Activated CD4-positive, alpha-beta T cell treated with anti-CD3 and anti-CD28 coated beads, Interleukin-2, amount 10 ng/mL, durations not matched to agents 24 days and 14 days (primary cell): ENCODE measurements at regions not wholly inside any gene's neighbourhood (a gene's known extent, or its start where the extent isn't known, plus 50 kb on each side); places are given as distances from the start of the nearest gene placed in this dataset.

ENCODE experiments used
- DNase-seq: peaks from one replicate; pipeline ENCODE4 v3.0.0; 2022
- H3K27ac Mint-ChIP-seq: one replicate; pipeline ENCODE4 v1.8.0; 2022; ENCODE audit warnings: mild to moderate bottlenecking, mixed read lengths
- H3K27me3 Mint-ChIP-seq: one replicate; pipeline ENCODE4 v1.8.0; 2022; ENCODE audit warnings: mixed read lengths
- H3K36me3 Mint-ChIP-seq: one replicate; pipeline ENCODE4 v1.8.0; 2022; ENCODE audit warnings: low read depth, mild to moderate bottlenecking, mixed read lengths
- H3K4me1 Mint-ChIP-seq: one replicate; pipeline ENCODE4 v1.8.0; 2021; ENCODE audit warnings: mixed read lengths
- H3K4me3 Mint-ChIP-seq: one replicate; pipeline ENCODE4 v1.8.0; 2022; ENCODE audit warnings: mild to moderate bottlenecking, moderate library complexity, mixed read lengths
- H3K9me3 Mint-ChIP-seq: one replicate; pipeline ENCODE4 v1.8.0; 2021; ENCODE audit warnings: mixed read lengths
- intact Hi-C: fragments of 100-400 bp; cut with micrococcal nuclease; formaldehyde crosslinking; loops from one replicate; pipeline ENCODE4 v1.15.1; 2023

GRCh38 chr20:50274570-50275430 lies 84.2 kb downstream of the CEBPB start:
- DNase-seq = no peak
- Mint-ChIP-seq H3K27ac (no peak overlapping the region), H3K27me3 (peaks cover 25% of the 10 kb centered on the region), H3K4me3 (no peak overlapping the region), H3K4me1 (peaks cover 15% of the 10 kb centered on the region), H3K9me3 (no peaks in the 10 kb centered on the region), H3K36me3 (no peaks in the 10 kb centered on the region)
- intact Hi-C loops = no loop called here

- Mint-ChIP-seq H3K4me3 (no peak overlapping the region), H3K36me3 (no peaks in the 10 kb centered on the region), H3K4me1 (peaks cover 8% of the 10 kb centered on the region), H3K9me3 (no peaks in the 10 kb centered on the region), H3K27ac (peak overlapping the region; percentile 7), H3K27me3 (peaks cover 18% of the 10 kb centered on the region)
- DNase-seq = no peak
- intact Hi-C loops = no loop called here
Observed at GRCh38 chr20:50276119-50277063, 85.8 kb downstream of the CEBPB start.

GRCh38 chr20:50277064-50277415 lies 86.4 kb downstream of the CEBPB start:
- Mint-ChIP-seq H3K27ac (peak overlapping the region; percentile 7), H3K4me3 (no peak overlapping the region), H3K27me3 (peaks cover 16% of the 10 kb centered on the region), H3K36me3 (no peaks in the 10 kb centered on the region), H3K4me1 (peaks cover 6% of the 10 kb centered on the region), H3K9me3 (no peaks in the 10 kb centered on the region)
- no peak for DNase-seq
- intact Hi-C loops = no loop called here

GRCh38 chr20:50277460-50278376 lies 87.1 kb downstream of the CEBPB start:
- intact Hi-C loops = no loop called here
- Mint-ChIP-seq H3K36me3 (no peaks in the 10 kb centered on the region), H3K4me1 (peaks cover 7% of the 10 kb centered on the region), H3K9me3 (no peaks in the 10 kb centered on the region), H3K4me3 (no peak overlapping the region), H3K27ac (no peak overlapping the region), H3K27me3 (peaks cover 15% of the 10 kb centered on the region)
- no peak for DNase-seq

GRCh38 chr20:50278377-50278683 lies 87.7 kb downstream of the CEBPB start:
- no peak overlapping the region for H3K4me3 Mint-ChIP-seq

GRCh38 chr20:50278684-50279531 lies 88.3 kb downstream of the CEBPB start:
- peaks cover 10% of the 10 kb centered on the region for H3K4me1 Mint-ChIP-seq
- intact Hi-C loops = no loop called here
- no peaks in the 10 kb centered on the region for H3K9me3 Mint-ChIP-seq
- no peaks in the 10 kb centered on the region for H3K36me3 Mint-ChIP-seq
- H3K27me3 Mint-ChIP-seq = peaks cover 13% of the 10 kb centered on the region
- H3K4me3 Mint-ChIP-seq = no peak overlapping the region
- no peak overlapping the region for H3K27ac Mint-ChIP-seq
- DNase-seq = no peak

More at GRCh38 chr20:50278377-50278683, 87.7 kb downstream of the CEBPB start:
- Mint-ChIP-seq H3K4me1 (peaks cover 9% of the 10 kb centered on the region), H3K36me3 (no peaks in the 10 kb centered on the region), H3K27ac (no peak overlapping the region), H3K27me3 (peaks cover 13% of the 10 kb centered on the region), H3K9me3 (no peaks in the 10 kb centered on the region)
- intact Hi-C loops = no loop called here
- no peak for DNase-seq

GRCh38 chr20:50279988-50280850 lies 89.6 kb downstream of the CEBPB start:
- no peak overlapping the region for H3K4me3 Mint-ChIP-seq
- H3K27ac Mint-ChIP-seq = no peak overlapping the region
- H3K27me3 Mint-ChIP-seq = peaks cover 9% of the 10 kb centered on the region
- no peaks in the 10 kb centered on the region for H3K36me3 Mint-ChIP-seq
- DNase-seq = no peak
- no peaks in the 10 kb centered on the region for H3K9me3 Mint-ChIP-seq
- peaks cover 17% of the 10 kb centered on the region for H3K4me1 Mint-ChIP-seq
- intact Hi-C loops = loop anchor here (10.0 kb wide), 1 partner anchor 85 kb away; the partner anchor contains the start of gene CEBPB

- intact Hi-C loops = loop anchor here (10.0 kb wide), 1 partner anchor 86 kb away; the partner anchor contains the start of gene CEBPB
- H3K4me1 Mint-ChIP-seq = peaks cover 23% of the 10 kb centered on the region
- H3K9me3 Mint-ChIP-seq = no peaks in the 10 kb centered on the region
- DNase-seq = no peak
- peaks cover 9% of the 10 kb centered on the region for H3K27me3 Mint-ChIP-seq
- H3K36me3 Mint-ChIP-seq = no peaks in the 10 kb centered on the region
- H3K4me3 Mint-ChIP-seq = no peak overlapping the region
- no peak overlapping the region for H3K27ac Mint-ChIP-seq
Observed at GRCh38 chr20:50280851-50281655, 90.4 kb downstream of the CEBPB start.

- Mint-ChIP-seq H3K4me1 (peaks cover 29% of the 10 kb centered on the region), H3K9me3 (no peaks in the 10 kb centered on the region), H3K27me3 (peaks cover 6% of the 10 kb centered on the region), H3K36me3 (no peaks in the 10 kb centered on the region), H3K4me3 (no peak overlapping the region), H3K27ac (no peak overlapping the region)
- intact Hi-C loops = loop anchor here (1.0 to 10.0 kb wide), 2 partner anchors 15 to 87 kb away; partner anchors contain the start of gene CEBPB
- peak; percentile 64 for DNase-seq
Observed at GRCh38 chr20:50281831-50282591, 91.4 kb downstream of the CEBPB start.

- Mint-ChIP-seq H3K4me1 (peaks cover 29% of the 10 kb centered on the region), H3K27ac (peak overlapping the region; percentile 76), H3K9me3 (no peaks in the 10 kb centered on the region), H3K27me3 (peaks cover 6% of the 10 kb centered on the region), H3K36me3 (no peaks in the 10 kb centered on the region), H3K4me3 (no peak overlapping the region)
- intact Hi-C loops = loop anchor here (1.0 to 10.0 kb wide), 2 partner anchors 15 to 88 kb away; partner anchors contain the start of gene CEBPB
- no peak for DNase-seq
Observed at GRCh38 chr20:50282592-50283241, 92.1 kb downstream of the CEBPB start.
